Keratinocyte (primary cell): ENCODE measurements at regions not wholly inside any gene's neighbourhood (a gene's known extent, or its start where the extent isn't known, plus 50 kb on each side); places are given as distances from the start of the nearest gene placed in this dataset.

Experiments used
- DNase-seq: peaks from one replicate; pipeline ENCODE4 v3.0.0-alpha.2; 2011; ENCODE audit warnings: low read depth, missing footprints, low spot score
- FAIRE-seq: peaks from 2 replicates; lab custom pipeline; 2011; peaks lifted over from hg19 to GRCh38; lab: Jason Lieb, UNC
- H2AFZ ChIP-seq: 2 replicates; pipeline ENCODE4 v1.6.0; 2012; ENCODE audit warnings: low read length, control low read depth, inconsistent platforms; ENCODE audit not compliant: control insufficient read depth
- H3K27ac ChIP-seq: 2 replicates; pipeline ENCODE4 v1.5.1; 2011; ENCODE audit warnings: low read length; ENCODE audit not compliant: control insufficient read depth, insufficient read depth
- H3K27me3 ChIP-seq: 3 replicates; pipeline ENCODE4 v1.6.0; 2011; ENCODE audit warnings: low read length; ENCODE audit not compliant: control insufficient read depth, insufficient read depth; ENCODE audit errors: extremely low read depth
- H3K36me3 ChIP-seq, 2 experiments: 2 replicates in 1 of 2; 3 replicates in 1 of 2; pipeline ENCODE4 v1.5.1; 2011; ENCODE audit warnings: low read length in 2 of 2, mild to moderate bottlenecking in 1 of 2; ENCODE audit not compliant: control insufficient read depth in 2 of 2, insufficient read depth in 2 of 2; ENCODE audit errors: extremely low read depth in 1 of 2
- H3K4me1 ChIP-seq: 3 replicates; pipeline ENCODE4 v1.5.1; 2011; ENCODE audit warnings: low read length; ENCODE audit not compliant: control insufficient read depth, insufficient read depth; ENCODE audit errors: extremely low read depth
- H3K4me2 ChIP-seq: 3 replicates; pipeline ENCODE4 v1.6.0; 2011; ENCODE audit warnings: low read depth, low read length; ENCODE audit not compliant: control insufficient read depth, insufficient read depth; ENCODE audit errors: extremely low read depth
- H3K4me3 ChIP-seq, 3 experiments: fragments of 200-600 bp in 1 of 3; sonication (generic) in 1 of 3; 2 replicates in 2 of 3; 3 replicates in 1 of 3; pipeline ENCODE4 v1.5.1; 2011 to 2016; ENCODE audit warnings: low read length in 3 of 3, mild to moderate bottlenecking in 3 of 3, control low read depth in 2 of 3, inconsistent platforms in 1 of 3, low read depth in 1 of 3, mixed read lengths in 1 of 3, mixed run types in 1 of 3, moderate library complexity in 1 of 3; ENCODE audit not compliant: control insufficient read depth in 2 of 3, insufficient read depth in 2 of 3; ENCODE audit errors: extremely low read depth in 1 of 3
- H3K79me2 ChIP-seq: 2 replicates; pipeline ENCODE4 v1.6.0; 2012; ENCODE audit warnings: low read length; ENCODE audit not compliant: control insufficient read depth, insufficient read depth
- H3K9ac ChIP-seq: 3 replicates; pipeline ENCODE4 v1.6.0; 2011; ENCODE audit warnings: low read length; ENCODE audit not compliant: control insufficient read depth, insufficient read depth; ENCODE audit errors: extremely low read depth
- H3K9me1 ChIP-seq: 3 replicates; pipeline ENCODE4 v1.6.0; 2011; ENCODE audit warnings: low read length; ENCODE audit not compliant: control insufficient read depth, insufficient read depth; ENCODE audit errors: extremely low read depth
- H3K9me3 ChIP-seq: 2 replicates; pipeline ENCODE4 v1.5.1; 2012; ENCODE audit warnings: low read depth, low read length; ENCODE audit not compliant: control insufficient read depth
- H4K20me1 ChIP-seq: 3 replicates; pipeline ENCODE4 v1.6.0; 2011; ENCODE audit warnings: low read length; ENCODE audit not compliant: control insufficient read depth, insufficient read depth; ENCODE audit errors: extremely low read depth
- EZH2 ChIP-seq: IDR thresholded peaks from one replicate; pipeline ENCODE4 v1.6.1; 2012; ENCODE audit warnings: inconsistent platforms, mild to moderate bottlenecking, low read length, moderate library complexity
- dilution Hi-C: fragments of 300-500 bp; cut with MboI; formaldehyde crosslinking; loops from one replicate; pipeline ENCODE4 v1.7.0; 2020; ENCODE audit warnings: low sequenced_read_pairs; ENCODE audit not compliant: extremely low pct_ligation_motif_present
- TF ChIP-seq, protein P1 (sequence below), 3 experiments: IDR thresholded peaks in 1 of 3; conservative IDR thresholded peaks in 1 of 3; optimal IDR thresholded peaks in 1 of 3; 2 replicates in 2 of 3; 3 replicates in 1 of 3; pipeline versions ENCODE3 to v1.5.1; 2011; ENCODE audit warnings: low read length in 3 of 3, mild to moderate bottlenecking in 3 of 3, moderate library complexity in 2 of 3, control low read depth in 1 of 3, inconsistent platforms in 1 of 3; ENCODE audit not compliant: insufficient read depth in 2 of 3; ENCODE audit errors: extremely low read depth in 1 of 3

DNA sequence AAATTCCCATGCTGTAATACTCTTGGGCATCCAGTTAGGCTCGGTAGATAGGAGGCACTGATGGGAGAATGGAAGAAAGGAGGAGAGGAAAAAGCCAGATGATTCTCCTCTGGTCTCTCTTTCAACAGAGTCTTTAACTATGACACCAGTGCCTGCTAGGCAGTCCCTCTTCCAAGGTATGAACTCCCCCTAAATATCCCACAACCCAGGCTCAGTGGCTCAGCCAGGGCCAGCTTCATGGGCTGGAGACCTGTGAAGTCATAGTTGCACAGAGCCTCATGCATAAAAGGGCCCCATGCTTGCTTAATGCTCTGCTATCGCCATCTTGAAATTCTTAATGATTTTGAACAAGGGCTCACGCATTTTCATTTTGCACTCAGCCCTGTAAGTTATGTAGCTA, 869.2 kb upstream of the GCFC2 start:
- FAIRE-seq = no peak
- Histone ChIP-seq H3K27me3 (no peaks in the 10 kb centered on the region), H3K9me3 (no peaks in the 10 kb centered on the region), H3K9me1 (no peaks in the 10 kb centered on the region), H3K36me3 (no peaks in the 10 kb centered on the region), H4K20me1 (no peaks in the 10 kb centered on the region), H3K4me3 (no peak overlapping the region), H3K4me1 (no peaks in the 10 kb centered on the region), H3K27ac (no peak overlapping the region), H3K4me2 (no peak overlapping the region), H3K9ac (no peak overlapping the region), H2AFZ (no peak overlapping the region), H3K79me2 (no peaks in the 10 kb centered on the region)
- dilution Hi-C loops = no loop called here
- no peak for DNase-seq
- no peak for TF ChIP-seq EZH2
- TF ChIP-seq, protein P1, sequence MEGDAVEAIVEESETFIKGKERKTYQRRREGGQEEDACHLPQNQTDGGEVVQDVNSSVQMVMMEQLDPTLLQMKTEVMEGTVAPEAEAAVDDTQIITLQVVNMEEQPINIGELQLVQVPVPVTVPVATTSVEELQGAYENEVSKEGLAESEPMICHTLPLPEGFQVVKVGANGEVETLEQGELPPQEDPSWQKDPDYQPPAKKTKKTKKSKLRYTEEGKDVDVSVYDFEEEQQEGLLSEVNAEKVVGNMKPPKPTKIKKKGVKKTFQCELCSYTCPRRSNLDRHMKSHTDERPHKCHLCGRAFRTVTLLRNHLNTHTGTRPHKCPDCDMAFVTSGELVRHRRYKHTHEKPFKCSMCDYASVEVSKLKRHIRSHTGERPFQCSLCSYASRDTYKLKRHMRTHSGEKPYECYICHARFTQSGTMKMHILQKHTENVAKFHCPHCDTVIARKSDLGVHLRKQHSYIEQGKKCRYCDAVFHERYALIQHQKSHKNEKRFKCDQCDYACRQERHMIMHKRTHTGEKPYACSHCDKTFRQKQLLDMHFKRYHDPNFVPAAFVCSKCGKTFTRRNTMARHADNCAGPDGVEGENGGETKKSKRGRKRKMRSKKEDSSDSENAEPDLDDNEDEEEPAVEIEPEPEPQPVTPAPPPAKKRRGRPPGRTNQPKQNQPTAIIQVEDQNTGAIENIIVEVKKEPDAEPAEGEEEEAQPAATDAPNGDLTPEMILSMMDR (optimal IDR thresholded peaks at IDR 0.05 in 1 of 3, IDR thresholded peaks at IDR 0.05 in 1 of 3, conservative IDR thresholded peaks at IDR 0.05 in 1 of 3; ENCODE audit: extremely low read depth in 1 of 3, insufficient read depth in 2 of 3, low read length in 3 of 3) = no peak

DNA sequence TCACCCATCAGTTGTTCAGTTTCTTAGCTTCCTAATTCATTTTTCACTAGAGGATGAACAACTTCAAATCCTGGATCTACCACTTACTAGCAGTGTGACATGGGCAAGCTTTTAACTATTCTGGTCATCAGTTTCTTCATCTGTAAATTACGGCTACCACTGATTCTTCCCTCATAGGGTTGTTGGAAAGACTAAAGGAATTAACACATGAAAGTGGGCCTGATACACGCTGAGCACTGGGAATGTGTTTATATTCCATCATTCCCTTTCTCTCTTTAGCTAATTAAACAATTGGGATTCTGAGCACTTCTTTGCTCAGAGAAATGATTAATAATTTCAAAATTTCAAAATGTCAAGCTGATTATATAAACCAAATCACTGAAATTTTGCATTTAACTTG, 862.3 kb upstream of the GCFC2 start:
- H2AFZ ChIP-seq = no peak overlapping the region
- dilution Hi-C loops = no loop called here
- H4K20me1 ChIP-seq = no peaks in the 10 kb centered on the region
- DNase-seq (no peak), FAIRE-seq (no peak)
- H3K4me2 ChIP-seq = no peak overlapping the region
- H3K36me3 ChIP-seq = no peaks in the 10 kb centered on the region
- no peaks in the 10 kb centered on the region for H3K9me1 ChIP-seq
- no peak overlapping the region for H3K4me3 ChIP-seq
- no peaks in the 10 kb centered on the region for H3K9me3 ChIP-seq
- H3K79me2 ChIP-seq = no peaks in the 10 kb centered on the region
- no peaks in the 10 kb centered on the region for H3K4me1 ChIP-seq
- H3K9ac ChIP-seq = no peak overlapping the region
- TF ChIP-seq, protein P1 (optimal IDR thresholded peaks at IDR 0.05 in 1 of 3, IDR thresholded peaks at IDR 0.05 in 1 of 3, conservative IDR thresholded peaks at IDR 0.05 in 1 of 3; ENCODE audit: extremely low read depth in 1 of 3, insufficient read depth in 2 of 3, low read length in 3 of 3) = no peak
- no peak for TF ChIP-seq EZH2
- H3K27me3 ChIP-seq = no peaks in the 10 kb centered on the region
- H3K27ac ChIP-seq = no peak overlapping the region
